ENCODE measurements at regions not wholly inside any gene's neighbourhood (a gene's known extent, or its start where the extent isn't known, plus 50 kb on each side); places are given as distances from the start of the nearest gene placed in this dataset.

DNA sequence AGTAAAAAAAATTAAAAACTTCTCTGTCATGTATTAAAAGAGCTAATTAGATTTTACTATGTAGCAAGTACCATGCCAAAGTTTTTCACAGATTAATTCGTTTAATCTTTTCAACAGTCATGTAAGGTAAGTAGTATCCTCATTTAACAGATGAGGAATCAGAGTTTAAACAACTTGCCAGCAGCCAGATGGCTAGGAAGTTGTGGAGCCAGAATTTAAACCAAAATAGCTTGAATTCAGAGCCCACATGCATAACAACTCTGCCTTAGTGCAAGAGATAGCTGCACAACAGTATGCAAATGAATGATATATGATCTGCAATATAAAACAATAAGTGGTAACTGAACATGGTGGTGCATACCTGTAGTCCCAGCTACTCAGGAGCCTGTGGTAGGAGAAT, 75.3 kb downstream of the NAP1L3 start:
- no peak for FAIRE-seq
- no peaks in the 10 kb centered on the region for H3K9me3 ChIP-seq (ENCODE audit: insufficient read depth in 2 of 2, low read depth in 1 of 2, low read length in 1 of 2)
- 94% methylated on average over 1 of the region's 1 CpG; no CpG with 5 or more reads in 1 of the 2 experiments for WGBS, 2 experiments (ENCODE audit: extremely low coverage in 1 of 2, insufficient coverage in 1 of 2, insufficient read length in 1 of 2, insufficient replicate concordance in 2 of 2, low coverage in 1 of 2, low lambda C conversion rate in 2 of 2, missing lambda C conversion rate in 1 of 2)

More for the DNA sequence above, 75.3 kb downstream of the NAP1L3 start:
- Histone ChIP-seq H3K18ac (ENCODE audit: extremely low read depth, low read length) (no peak overlapping the region), H4K8ac (ENCODE audit: extremely low read depth, insufficient read depth, low read length) (no peak overlapping the region), H3K36me3 (ENCODE audit: control insufficient read depth in 2 of 4, insufficient read depth in 4 of 4, low read length in 3 of 4) (no peaks in the 10 kb centered on the region), H3K9ac (replicated peaks in 1 of 4; ENCODE audit: extremely low read depth in 1 of 4, low read depth in 3 of 4, low read length in 3 of 4) (no peak overlapping the region), H3K4me2 (ENCODE audit: insufficient read depth in 1 of 2, low read depth in 2 of 2, low read length in 2 of 2) (no peak overlapping the region), H2BK15ac (ENCODE audit: low read length) (no peak overlapping the region), H2BK120ac (replicated peaks; ENCODE audit: low read depth, low read length) (no peak overlapping the region), H3K27me3 (replicated peaks in 1 of 4; ENCODE audit: control insufficient read depth in 3 of 4, extremely low read depth in 1 of 4, insufficient read depth in 3 of 4, low read length in 3 of 4) (no peaks in the 10 kb centered on the region), H2BK12ac (ENCODE audit: low read depth, low read length) (no peak overlapping the region), H3K23me2 (ENCODE audit: low read depth, low read length) (no peaks in the 10 kb centered on the region), H3K4me3 (ENCODE audit: extremely low read depth in 1 of 4, insufficient read depth in 2 of 4, low read depth in 3 of 4, low read length in 4 of 4) (no peak overlapping the region), H4K5ac (ENCODE audit: insufficient read length, low read depth, low read length) (no peak overlapping the region), H4K91ac (replicated peaks; ENCODE audit: insufficient read length, low read length) (no peak overlapping the region), H2BK5ac (ENCODE audit: low read depth, low read length) (no peak overlapping the region), H4K20me1 (replicated peaks in 1 of 2; ENCODE audit: control insufficient read depth in 1 of 2, insufficient read depth in 2 of 2, low read length in 2 of 2) (no peaks in the 10 kb centered on the region), H3K79me1 (ENCODE audit: low read depth, low read length) (no peaks in the 10 kb centered on the region), H3K4me1 (replicated peaks in 1 of 4; ENCODE audit: control insufficient read depth in 3 of 4, insufficient read depth in 4 of 4, low read length in 3 of 4) (peaks cover 0 to 3% (median 0%) of the 10 kb centered on the region in 4 experiments; a peak in 2 of 7 replicates), H3K23ac (ENCODE audit: insufficient read length) (no peak overlapping the region), H3K56ac (replicated peaks; ENCODE audit: insufficient read length, low read depth, low read length) (no peak overlapping the region), H2BK20ac (ENCODE audit: low read length) (no peak overlapping the region), H2AFZ (ENCODE audit: low read length) (no peak overlapping the region), H3K4ac (replicated peaks; ENCODE audit: insufficient read length, low read depth, low read length) (no peak overlapping the region), H3K14ac (ENCODE audit: insufficient read length) (no peak overlapping the region), H3K27ac (ENCODE audit: low read depth, low read length) (no peak overlapping the region), H2AK5ac (ENCODE audit: low read depth, low read length) (no peak overlapping the region), H3K79me2 (ENCODE audit: control insufficient read depth in 1 of 2, insufficient read depth in 2 of 2, low read length in 2 of 2) (no peaks in the 10 kb centered on the region)
- no peak for DNase-seq (ENCODE audit: low read depth in 1 of 2, low spot score in 2 of 2)
- CTCF ChIA-PET (ENCODE audit: partially characterized antibody) = no interaction called here
- no peak for TF ChIP-seq HDAC2 (IDR thresholded peaks at IDR 0.05; ENCODE audit: borderline replicate concordance in 1 of 2, low read depth in 2 of 2, low read length in 2 of 2)
- TF ChIP-seq NANOG (IDR thresholded peaks at IDR 0.05; ENCODE audit: insufficient read depth, low read depth, low read length, poor library complexity, severe bottlenecking) = no peak
- TF ChIP-seq RAD21 (IDR thresholded peaks at IDR 0.05 in 1 of 2, conservative IDR thresholded peaks at IDR 0.05 in 1 of 2; ENCODE audit: low read depth in 2 of 2, low read length in 2 of 2) = no peak
- no peak for TF ChIP-seq BCL11A (IDR thresholded peaks at IDR 0.05; ENCODE audit: low read depth in 2 of 2, low read length in 2 of 2)
- no peak for TF ChIP-seq SRF (IDR thresholded peaks at IDR 0.05; ENCODE audit: low read depth, low read length)
- no peak for TF ChIP-seq BRCA1 (IDR thresholded peaks at IDR 0.05; ENCODE audit: low read depth, low read length)
- TF ChIP-seq RXRA (IDR thresholded peaks at IDR 0.05; ENCODE audit: insufficient read depth, low read depth, low read length) = no peak
- TF ChIP-seq MAX (IDR thresholded peaks at IDR 0.05) = no peak
- POLR2A ChIA-PET (ENCODE audit: partially characterized antibody) = no interaction called here

Measured in H1 (cell line).